ENCODE measurements at regions not wholly inside any gene's neighbourhood (a gene's known extent, or its start where the extent isn't known, plus 50 kb on each side); places are given as distances from the start of the nearest gene placed in this dataset.

GRCh38 chr5:153879596-153879995 is 159.1 kb downstream of the FAM114A2 start:
- DNase-seq: no peak

- DNase-seq: no peak
These were observed 172.5 kb downstream of the FAM114A2 start for GRCh38 chr5:153866176-153866575.

GRCh38 chr5:153865016-153865415 is 173.7 kb downstream of the FAM114A2 start:
- DNase-seq: no peak

DNA sequence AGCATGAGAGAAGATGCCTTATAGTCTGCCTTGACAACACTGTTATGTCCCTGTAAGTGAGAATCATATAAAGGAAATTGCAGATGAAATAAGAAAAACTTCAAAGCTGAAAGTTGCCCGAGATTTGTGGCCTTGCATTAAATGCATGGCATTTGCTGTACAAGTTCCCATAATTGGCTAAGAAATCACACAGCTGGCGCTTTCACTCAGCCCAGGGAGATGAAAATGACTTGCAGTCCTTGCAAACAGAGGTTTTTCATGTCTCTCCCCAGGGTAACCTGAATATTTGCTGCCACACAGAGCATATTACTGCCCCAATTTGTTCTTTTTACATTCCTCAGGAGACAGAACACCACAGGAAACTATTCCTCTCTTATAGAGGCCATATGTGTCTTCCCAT is 174.8 kb downstream of the FAM114A2 start:
- DNase-seq: peak; percentile 39

Measured in right hindlimb (tissue), 1 donor.